Stimulated activated CD4-positive, alpha-beta T cell treated with anti-CD3 and anti-CD28 coated beads, Interleukin-2, amount 100 ng/mL, for 48 hours (primary cell): ENCODE measurements at regions not wholly inside any gene's neighbourhood (a gene's known extent, or its start where the extent isn't known, plus 50 kb on each side); places are given as distances from the start of the nearest gene placed in this dataset.

Experiments
- DNase-seq, 2 donors: peaks; one replicate each; pipeline ENCODE4 v3.0.0-alpha.2; 2020

DNA sequence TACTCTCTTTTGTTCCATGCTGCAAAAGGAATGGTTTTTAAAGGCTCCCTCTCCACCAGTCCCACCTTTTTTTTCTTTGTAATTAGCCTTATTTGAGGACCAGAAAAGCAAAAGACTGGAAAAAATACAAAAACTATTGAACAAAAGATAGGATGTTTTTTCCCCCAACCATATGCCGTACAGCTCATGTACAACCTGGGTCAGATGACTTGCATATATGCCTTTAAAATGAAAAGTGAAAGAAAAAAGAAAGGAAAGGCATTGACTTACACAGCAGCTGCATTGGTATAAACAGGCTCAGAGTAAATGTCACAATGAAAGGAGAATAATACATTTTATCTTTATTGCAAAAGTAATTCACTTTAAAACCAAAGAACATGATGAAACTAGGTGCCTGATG is 69.5 kb upstream of the CMC1 start:
- DNase-seq = no peak

- DNase-seq = no peak
Observed at GRCh38 chr3:28172748-28173147, 68.7 kb upstream of the CMC1 start.

- no peak for DNase-seq
Observed at GRCh38 chr3:28173836-28174235, 67.6 kb upstream of the CMC1 start.

- DNase-seq = no peak
Observed at GRCh38 chr3:28186748-28187147, 54.7 kb upstream of the CMC1 start.

DNA sequence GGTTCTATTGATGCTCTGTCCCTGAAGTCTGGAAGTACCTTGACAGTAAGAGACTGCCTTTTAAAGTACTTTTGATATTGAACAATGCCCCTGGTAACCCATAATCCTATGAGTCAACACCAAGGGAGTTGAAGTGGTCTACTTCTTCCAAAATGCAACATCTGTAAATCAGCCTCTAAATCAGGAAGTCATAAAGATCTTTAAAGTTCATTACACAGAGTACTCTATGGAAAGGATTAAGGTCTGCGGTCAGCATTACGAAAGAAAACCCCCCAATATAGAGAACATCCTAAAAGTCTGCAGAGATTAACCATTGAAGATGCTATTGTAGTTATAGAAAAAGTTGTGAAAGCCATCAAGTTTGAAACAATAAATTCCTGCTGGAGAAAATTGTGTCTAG is 52.7 kb upstream of the CMC1 start:
- no peak for DNase-seq

GRCh38 chr3:28191363-28191762 is 50.1 kb upstream of the CMC1 start:
- no peak for DNase-seq
